A549 (cell line): ENCODE measurements at regions not wholly inside any gene's neighbourhood (a gene's known extent, or its start where the extent isn't known, plus 50 kb on each side); places are given as distances from the start of the nearest gene placed in this dataset.

ENCODE experiments used
- BHLHE40 ChIP-seq: IDR thresholded peaks from 2 replicates; pipeline ENCODE4 v1.6.1; 2012; ENCODE audit warnings: low read depth, low read length, inconsistent platforms
- CTCF ChIP-seq: fragments of >200 bp; sonication (Bioruptor Twin); formaldehyde crosslinking; IDR thresholded peaks from 3 replicates; pipeline ENCODE4 v1.5.1; 2016
- EP300 ChIP-seq, 2 experiments: fragments of >200 bp; sonication (Bioruptor Twin); formaldehyde crosslinking; IDR thresholded peaks; 2 replicates in 1 of 2; 3 replicates in 1 of 2; pipeline ENCODE4 v1.6.1; 2016 to 2017
- JUN ChIP-seq, 2 experiments: fragments of >200 bp; sonication (Bioruptor Twin); formaldehyde crosslinking; IDR thresholded peaks; 2 replicates in 1 of 2; 3 replicates in 1 of 2; pipeline ENCODE4 v1.6.1; 2016 to 2017
- JUNB ChIP-seq: fragments of >200 bp; sonication (Bioruptor Twin); formaldehyde crosslinking; IDR thresholded peaks from 2 replicates; pipeline ENCODE4 v1.6.1; 2016
- POLR2A ChIP-seq: IDR thresholded peaks from 2 replicates; pipeline ENCODE4 v1.6.1; 2012; ENCODE audit warnings: mild to moderate bottlenecking, low read length
- RAD21 ChIP-seq, 2 experiments: fragments of >200 bp in 1 of 2; sonication (Bioruptor Twin) in 1 of 2; formaldehyde crosslinking in 1 of 2; IDR thresholded peaks in 1 of 2; conservative IDR thresholded peaks in 1 of 2; 2 replicates in 1 of 2; 3 replicates in 1 of 2; pipeline ENCODE4 v1.6.1; 2012 to 2018; ENCODE audit warnings: inconsistent platforms in 1 of 2
- RARB ChIP-seq: fragments of 250-450 bp; sonication (Bioruptor Pico); IDR thresholded peaks from 2 replicates; pipeline ENCODE4 v1.8.0; 2021; ENCODE audit warnings: mild to moderate bottlenecking, moderate library complexity
- RNF2 ChIP-seq: fragments of 200-600 bp; sonication (generic); IDR thresholded peaks from 2 replicates; pipeline ENCODE4 v1.6.1; 2016; ENCODE audit warnings: low read depth, mild to moderate bottlenecking, antibody characterized with exemption, moderate library complexity, borderline replicate concordance
- ZNF302 ChIP-seq: fragments of 250-450 bp; sonication (Bioruptor Pico); IDR thresholded peaks from 2 replicates; pipeline ENCODE4 v1.9.0; 2021; ENCODE audit warnings: inconsistent platforms, mild to moderate bottlenecking, moderate library complexity

- no peak for TF ChIP-seq BHLHE40
- no peak for TF ChIP-seq JUNB
- TF ChIP-seq CTCF: no peak
- no peak for TF ChIP-seq EP300 (IDR thresholded peaks at IDR 0.05)
- TF ChIP-seq JUN (IDR thresholded peaks at IDR 0.05): no peak
- no peak for TF ChIP-seq ZNF302
- TF ChIP-seq POLR2A: no peak
- TF ChIP-seq RNF2: no peak
- no peak for TF ChIP-seq RARB
- no peak for TF ChIP-seq RAD21 (conservative IDR thresholded peaks at IDR 0.05 in 1 of 2, IDR thresholded peaks at IDR 0.05 in 1 of 2)
Observed at GRCh38 chr1:199292896-199293295, 654.1 kb downstream of the PTPRC start.
